HEK293 (cell line): ENCODE measurements at regions not wholly inside any gene's neighbourhood (a gene's known extent, or its start where the extent isn't known, plus 50 kb on each side); places are given as distances from the start of the nearest gene placed in this dataset.

Experiments
- CTCF ChIA-PET: fragments of 350-600 bp; formaldehyde crosslinking; extraction: SDS; loops from one replicate; lab custom pipeline; 2021; ENCODE audit warnings: antibody characterized with exemption; lab: Yijun Ruan, JAX
- POLR2A ChIA-PET: fragments of 300-600 bp; formaldehyde crosslinking; extraction: SDS; loops from one replicate; lab custom pipeline; 2020; ENCODE audit warnings: antibody characterized with exemption, inconsistent platforms; lab: Yijun Ruan, JAX
- H3K27ac ChIP-seq: fragments of 200-500 bp; sonication (Bioruptor generic); 2 replicates; pipeline ENCODE4 v1.5.1; 2014; ENCODE audit warnings: low read depth, low read length, control low read depth, inconsistent platforms; ENCODE audit errors: extremely low read depth
- H3K36me3 ChIP-seq, 2 experiments: fragments of 200-500 bp in 1 of 2; sonication (Bioruptor generic) in 1 of 2; 1 replicate in 1 of 2; 2 replicates in 1 of 2; pipeline ENCODE4 v1.5.1; 2014 to 2017; ENCODE audit warnings: inconsistent platforms in 2 of 2, low read length in 2 of 2; ENCODE audit not compliant: control insufficient read depth in 2 of 2, insufficient read depth in 1 of 2
- H3K4me1 ChIP-seq: fragments of 200-500 bp; sonication (Bioruptor generic); 2 replicates; pipeline ENCODE4 v1.5.1; 2014; ENCODE audit warnings: mild to moderate bottlenecking, low read length, inconsistent platforms; ENCODE audit not compliant: control insufficient read depth, insufficient read depth
- H3K4me3 ChIP-seq: 2 replicates; pipeline ENCODE4 v1.5.1; 2011; ENCODE audit warnings: low read depth, mild to moderate bottlenecking, control low read depth, low read length, moderate library complexity
- H3K9me3 ChIP-seq: fragments of 200-500 bp; sonication (Bioruptor generic); 2 replicates; pipeline ENCODE4 v1.5.1; 2014; ENCODE audit warnings: low read depth, low read length, inconsistent platforms; ENCODE audit not compliant: control insufficient read depth, insufficient read depth
- GLI4 ChIP-seq: fragments of 450-650 bp; formaldehyde crosslinking; IDR thresholded peaks from 2 replicates; pipeline ENCODE4 v1.5.1; 2016; ENCODE audit warnings: missing biosample characterization, missing genetic modification characterization
- GLIS2 ChIP-seq: fragments of 450-650 bp; formaldehyde crosslinking; IDR thresholded peaks from 2 replicates; pipeline ENCODE4 v1.5.1; 2016; ENCODE audit warnings: missing biosample characterization, missing genetic modification characterization
- HOXD13 ChIP-seq: sonication (generic); formaldehyde crosslinking; IDR thresholded peaks from 2 replicates; pipeline ENCODE4 v1.8.0; 2022; ENCODE audit warnings: missing genetic modification reagents, borderline replicate concordance
- KLF9 ChIP-seq: fragments of 450-650 bp; formaldehyde crosslinking; IDR thresholded peaks from 2 replicates; pipeline ENCODE4 v1.5.1; 2016; ENCODE audit warnings: missing biosample characterization, missing genetic modification characterization, low read depth
- RBAK ChIP-seq: fragments of 450-650 bp; formaldehyde crosslinking; IDR thresholded peaks from 2 replicates; pipeline ENCODE4 v1.5.1; 2016; ENCODE audit warnings: missing biosample characterization, missing genetic modification characterization
- SALL2 ChIP-seq: fragments of 450-650 bp; formaldehyde crosslinking; IDR thresholded peaks from 2 replicates; pipeline ENCODE4 v1.5.0; 2017; ENCODE audit warnings: missing biosample characterization, mild to moderate bottlenecking, missing genetic modification characterization, borderline replicate concordance
- TCF7L2 ChIP-seq: IDR thresholded peaks from 2 replicates; pipeline ENCODE4 v1.6.1; 2011; ENCODE audit warnings: low read depth, mild to moderate bottlenecking, inconsistent platforms, low read length, moderate library complexity, borderline replicate concordance
- ZBTB17 ChIP-seq: fragments of 450-650 bp; formaldehyde crosslinking; IDR thresholded peaks from 2 replicates; pipeline ENCODE4 v1.5.1; 2016; ENCODE audit warnings: missing biosample characterization, missing genetic modification characterization
- ZBTB21 ChIP-seq: fragments of 450-650 bp; formaldehyde crosslinking; IDR thresholded peaks from 2 replicates; pipeline ENCODE4 v1.5.1; 2017; ENCODE audit warnings: missing biosample characterization, missing genetic modification characterization
- ZFP3 ChIP-seq: fragments of 450-650 bp; formaldehyde crosslinking; IDR thresholded peaks from 2 replicates; pipeline ENCODE4 v1.5.1; 2016; ENCODE audit warnings: low read depth, missing biosample characterization, missing genetic modification characterization
- ZFP41 ChIP-seq: fragments of 450-650 bp; formaldehyde crosslinking; IDR thresholded peaks from 2 replicates; pipeline ENCODE4 v1.5.1; 2016; ENCODE audit warnings: missing biosample characterization, missing genetic modification characterization, borderline replicate concordance
- ZNF16 ChIP-seq: fragments of 450-650 bp; formaldehyde crosslinking; IDR thresholded peaks from 2 replicates; pipeline ENCODE4 v1.5.1; 2016; ENCODE audit warnings: low read depth, missing biosample characterization, missing genetic modification characterization
- ZNF19 ChIP-seq: fragments of 450-650 bp; formaldehyde crosslinking; IDR thresholded peaks from 2 replicates; pipeline ENCODE4; 2016; ENCODE audit warnings: missing biosample characterization, missing genetic modification characterization, low read depth
- ZNF324 ChIP-seq: fragments of 450-650 bp; formaldehyde crosslinking; IDR thresholded peaks from 2 replicates; pipeline ENCODE4 v1.5.1; 2016; ENCODE audit warnings: missing biosample characterization, missing genetic modification characterization
- ZNF366 ChIP-seq: fragments of 450-650 bp; formaldehyde crosslinking; conservative IDR thresholded peaks from 2 replicates; pipeline ENCODE4 v1.5.1; 2016; ENCODE audit warnings: missing biosample characterization, missing genetic modification characterization
- ZNF433 ChIP-seq: fragments of 450-650 bp; formaldehyde crosslinking; IDR thresholded peaks from 2 replicates; pipeline ENCODE4 v1.5.1; 2016; ENCODE audit warnings: missing biosample characterization, missing genetic modification characterization, low read depth
- ZNF473 ChIP-seq: fragments of 450-650 bp; formaldehyde crosslinking; IDR thresholded peaks from 2 replicates; pipeline ENCODE4 v1.5.1; 2017; ENCODE audit warnings: missing biosample characterization, missing genetic modification characterization
- ZNF48 ChIP-seq: fragments of 450-650 bp; formaldehyde crosslinking; IDR thresholded peaks from 2 replicates; pipeline ENCODE4 v1.5.1; 2016; ENCODE audit warnings: missing biosample characterization, missing genetic modification characterization
- ZNF521 ChIP-seq: fragments of 450-650 bp; formaldehyde crosslinking; IDR thresholded peaks from 2 replicates; pipeline ENCODE4 v1.5.1; 2017; ENCODE audit warnings: missing biosample characterization, mild to moderate bottlenecking, missing genetic modification characterization
- ZNF600 ChIP-seq: fragments of 450-650 bp; formaldehyde crosslinking; IDR thresholded peaks from 2 replicates; pipeline ENCODE4 v1.5.1; 2016; ENCODE audit warnings: missing biosample characterization, missing genetic modification characterization
- ZNF658 ChIP-seq: fragments of 450-650 bp; formaldehyde crosslinking; IDR thresholded peaks from 2 replicates; pipeline ENCODE4; 2016; ENCODE audit warnings: missing biosample characterization, missing genetic modification characterization
- ZNF670 ChIP-seq: fragments of 450-650 bp; formaldehyde crosslinking; IDR thresholded peaks from 2 replicates; pipeline ENCODE4 v1.5.1; 2016; ENCODE audit warnings: missing biosample characterization, missing genetic modification characterization, low read depth
- ZNF677 ChIP-seq: fragments of 450-650 bp; IDR thresholded peaks from 2 replicates; pipeline ENCODE4 v1.5.0; 2018; ENCODE audit warnings: missing biosample characterization, mild to moderate bottlenecking, missing genetic modification characterization, moderate library complexity
- ZNF701 ChIP-seq: fragments of 450-650 bp; formaldehyde crosslinking; IDR thresholded peaks from 2 replicates; pipeline ENCODE4 v1.5.1; 2016; ENCODE audit warnings: missing biosample characterization, missing genetic modification characterization
- ZNF776 ChIP-seq: fragments of 450-650 bp; formaldehyde crosslinking; IDR thresholded peaks from 2 replicates; pipeline ENCODE4 v1.5.0; 2017; ENCODE audit warnings: missing biosample characterization, missing genetic modification characterization, borderline replicate concordance
- ZNF830 ChIP-seq: fragments of 450-650 bp; IDR thresholded peaks from 2 replicates; pipeline ENCODE4 v1.5.0; 2018; ENCODE audit warnings: missing biosample characterization, missing genetic modification characterization, low read depth, mild to moderate bottlenecking, moderate library complexity
- TF ChIP-seq, protein P1 (sequence below): fragments of 450-650 bp; formaldehyde crosslinking; IDR thresholded peaks from 2 replicates; pipeline ENCODE4 v1.5.1; 2016; ENCODE audit warnings: missing biosample characterization, missing genetic modification characterization
- TF ChIP-seq, protein P2 (sequence below): IDR thresholded peaks from 2 replicates; pipeline ENCODE4 v1.6.1; 2011; ENCODE audit warnings: mild to moderate bottlenecking, low read depth, low read length, borderline replicate concordance
- TF ChIP-seq, protein P3 (sequence below): fragments of 450-650 bp; formaldehyde crosslinking; IDR thresholded peaks from 2 replicates; pipeline ENCODE4 v1.5.1; 2016; ENCODE audit warnings: missing biosample characterization, missing genetic modification characterization, low read depth
- TF ChIP-seq, protein P4 (sequence below): fragments of 450-650 bp; formaldehyde crosslinking; IDR thresholded peaks from 2 replicates; pipeline ENCODE4 v1.5.1; 2016; ENCODE audit warnings: missing biosample characterization, missing genetic modification characterization

DNA sequence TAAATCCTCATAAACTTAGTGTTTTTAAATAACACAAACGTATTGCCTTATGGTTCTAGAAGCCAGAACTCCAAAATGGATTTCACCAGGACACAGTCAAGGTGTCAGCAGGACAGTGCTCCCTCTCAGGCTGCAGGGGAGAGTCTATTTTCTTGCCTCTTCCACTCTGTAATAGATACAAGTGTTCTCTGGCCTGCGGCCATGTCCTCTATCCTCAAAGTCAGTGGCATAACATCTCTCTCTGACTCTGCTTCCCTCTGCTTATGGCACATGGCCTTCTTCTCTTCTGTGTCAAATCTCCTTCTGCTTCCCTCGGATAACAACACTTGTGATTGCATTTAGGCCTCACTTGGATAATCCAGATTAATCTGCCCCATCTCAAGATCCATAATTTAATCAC lies 129.4 kb upstream of the OR13F1 start:
- TF ChIP-seq ZNF19 (tag by site-specific recombination), result no peak
- TF ChIP-seq KLF9 (tag by site-specific recombination), result no peak
- TF ChIP-seq TCF7L2, result no peak
- no peak for TF ChIP-seq SALL2
- TF ChIP-seq, protein P1, sequence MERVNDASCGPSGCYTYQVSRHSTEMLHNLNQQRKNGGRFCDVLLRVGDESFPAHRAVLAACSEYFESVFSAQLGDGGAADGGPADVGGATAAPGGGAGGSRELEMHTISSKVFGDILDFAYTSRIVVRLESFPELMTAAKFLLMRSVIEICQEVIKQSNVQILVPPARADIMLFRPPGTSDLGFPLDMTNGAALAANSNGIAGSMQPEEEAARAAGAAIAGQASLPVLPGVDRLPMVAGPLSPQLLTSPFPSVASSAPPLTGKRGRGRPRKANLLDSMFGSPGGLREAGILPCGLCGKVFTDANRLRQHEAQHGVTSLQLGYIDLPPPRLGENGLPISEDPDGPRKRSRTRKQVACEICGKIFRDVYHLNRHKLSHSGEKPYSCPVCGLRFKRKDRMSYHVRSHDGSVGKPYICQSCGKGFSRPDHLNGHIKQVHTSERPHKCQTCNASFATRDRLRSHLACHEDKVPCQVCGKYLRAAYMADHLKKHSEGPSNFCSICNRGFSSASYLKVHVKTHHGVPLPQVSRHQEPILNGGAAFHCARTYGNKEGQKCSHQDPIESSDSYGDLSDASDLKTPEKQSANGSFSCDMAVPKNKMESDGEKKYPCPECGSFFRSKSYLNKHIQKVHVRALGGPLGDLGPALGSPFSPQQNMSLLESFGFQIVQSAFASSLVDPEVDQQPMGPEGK, result no peak
- TF ChIP-seq GLIS2, result no peak
- TF ChIP-seq ZFP3 (tag by site-specific recombination), result no peak
- no peak for TF ChIP-seq ZNF670 (tag by site-specific recombination)
- TF ChIP-seq ZNF433 (tag by site-specific recombination), result no peak
- TF ChIP-seq ZNF600 (tag by site-specific recombination), result no peak
- no peak for TF ChIP-seq ZNF830 (tag by site-specific recombination)
- no peak for TF ChIP-seq ZNF48 (tag by site-specific recombination)
- TF ChIP-seq ZNF366 (tag by site-specific recombination), result no peak
- TF ChIP-seq, all 188 proteins: peak for 0
- ChIA-PET CTCF (no interaction called here), POLR2A (no interaction called here)
- no peaks in the 10 kb centered on the region for H3K9me3 ChIP-seq
- no peak overlapping the region for H3K4me3 ChIP-seq
- H3K27ac ChIP-seq, result no peak overlapping the region
- no peaks in the 10 kb centered on the region for H3K4me1 ChIP-seq
- H3K36me3 ChIP-seq, result no peaks in the 10 kb centered on the region

DNA sequence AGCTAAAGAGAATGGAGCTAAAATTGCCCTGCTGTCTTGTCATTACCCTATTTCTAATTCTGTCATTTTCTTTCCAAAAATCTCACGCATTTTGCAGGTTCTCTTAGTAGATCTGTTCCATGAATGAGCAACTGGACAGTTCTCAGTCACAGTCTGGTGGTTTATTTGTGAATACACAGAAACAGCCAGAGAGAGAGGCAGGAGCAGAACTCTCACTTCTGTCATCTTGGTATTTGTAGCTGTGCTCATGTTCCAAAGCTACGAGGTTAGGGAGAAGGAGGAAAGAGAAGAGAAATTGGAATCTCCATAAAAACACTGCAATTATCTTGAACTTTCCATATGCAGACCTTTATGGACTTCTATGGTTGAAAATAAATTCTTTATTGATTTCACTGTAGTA lies 118.0 kb upstream of the OR13F1 start:
- ChIA-PET CTCF (interaction anchor here (0.5 to 3.3 kb wide), 24 partner anchors 9 to 1754 kb away, joined by 3 to 77 read pairs (median 4); no protein-coding TSS in a partner anchor), POLR2A (no interaction called here)
- no peaks in the 10 kb centered on the region for H3K9me3 ChIP-seq
- no peak overlapping the region for H3K4me3 ChIP-seq
- H3K27ac ChIP-seq, result no peak overlapping the region
- no peaks in the 10 kb centered on the region for H3K36me3 ChIP-seq
- H3K4me1 ChIP-seq, result no peaks in the 10 kb centered on the region
- TF ChIP-seq ZNF600 (tag by site-specific recombination) (no peak), ZNF16 (no peak), ZBTB17 (tag by site-specific recombination) (no peak), RBAK (tag by site-specific recombination) (no peak), ZNF701 (tag by site-specific recombination) (no peak), GLI4 (no peak), HOXD13 (CRISPR knock-in tag) (no peak), ZNF677 (tag by site-specific recombination) (no peak), ZNF658 (no peak), GLIS2 (no peak), ZBTB21 (tag by site-specific recombination) (no peak), ZFP41 (tag by site-specific recombination) (no peak), ZNF473 (tag by site-specific recombination) (no peak), ZNF521 (no peak), ZNF324 (tag by site-specific recombination) (no peak), ZNF776 (tag by site-specific recombination) (no peak)
- TF ChIP-seq, protein P2, sequence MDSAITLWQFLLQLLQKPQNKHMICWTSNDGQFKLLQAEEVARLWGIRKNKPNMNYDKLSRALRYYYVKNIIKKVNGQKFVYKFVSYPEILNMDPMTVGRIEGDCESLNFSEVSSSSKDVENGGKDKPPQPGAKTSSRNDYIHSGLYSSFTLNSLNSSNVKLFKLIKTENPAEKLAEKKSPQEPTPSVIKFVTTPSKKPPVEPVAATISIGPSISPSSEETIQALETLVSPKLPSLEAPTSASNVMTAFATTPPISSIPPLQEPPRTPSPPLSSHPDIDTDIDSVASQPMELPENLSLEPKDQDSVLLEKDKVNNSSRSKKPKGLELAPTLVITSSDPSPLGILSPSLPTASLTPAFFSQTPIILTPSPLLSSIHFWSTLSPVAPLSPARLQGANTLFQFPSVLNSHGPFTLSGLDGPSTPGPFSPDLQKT, result no peak
- TF ChIP-seq, protein P3, sequence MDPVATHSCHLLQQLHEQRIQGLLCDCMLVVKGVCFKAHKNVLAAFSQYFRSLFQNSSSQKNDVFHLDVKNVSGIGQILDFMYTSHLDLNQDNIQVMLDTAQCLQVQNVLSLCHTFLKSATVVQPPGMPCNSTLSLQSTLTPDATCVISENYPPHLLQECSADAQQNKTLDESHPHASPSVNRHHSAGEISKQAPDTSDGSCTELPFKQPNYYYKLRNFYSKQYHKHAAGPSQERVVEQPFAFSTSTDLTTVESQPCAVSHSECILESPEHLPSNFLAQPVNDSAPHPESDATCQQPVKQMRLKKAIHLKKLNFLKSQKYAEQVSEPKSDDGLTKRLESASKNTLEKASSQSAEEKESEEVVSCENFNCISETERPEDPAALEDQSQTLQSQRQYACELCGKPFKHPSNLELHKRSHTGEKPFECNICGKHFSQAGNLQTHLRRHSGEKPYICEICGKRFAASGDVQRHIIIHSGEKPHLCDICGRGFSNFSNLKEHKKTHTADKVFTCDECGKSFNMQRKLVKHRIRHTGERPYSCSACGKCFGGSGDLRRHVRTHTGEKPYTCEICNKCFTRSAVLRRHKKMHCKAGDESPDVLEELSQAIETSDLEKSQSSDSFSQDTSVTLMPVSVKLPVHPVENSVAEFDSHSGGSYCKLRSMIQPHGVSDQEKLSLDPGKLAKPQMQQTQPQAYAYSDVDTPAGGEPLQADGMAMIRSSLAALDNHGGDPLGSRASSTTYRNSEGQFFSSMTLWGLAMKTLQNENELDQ (tag by site-specific recombination), result no peak
- TF ChIP-seq, protein P4, sequence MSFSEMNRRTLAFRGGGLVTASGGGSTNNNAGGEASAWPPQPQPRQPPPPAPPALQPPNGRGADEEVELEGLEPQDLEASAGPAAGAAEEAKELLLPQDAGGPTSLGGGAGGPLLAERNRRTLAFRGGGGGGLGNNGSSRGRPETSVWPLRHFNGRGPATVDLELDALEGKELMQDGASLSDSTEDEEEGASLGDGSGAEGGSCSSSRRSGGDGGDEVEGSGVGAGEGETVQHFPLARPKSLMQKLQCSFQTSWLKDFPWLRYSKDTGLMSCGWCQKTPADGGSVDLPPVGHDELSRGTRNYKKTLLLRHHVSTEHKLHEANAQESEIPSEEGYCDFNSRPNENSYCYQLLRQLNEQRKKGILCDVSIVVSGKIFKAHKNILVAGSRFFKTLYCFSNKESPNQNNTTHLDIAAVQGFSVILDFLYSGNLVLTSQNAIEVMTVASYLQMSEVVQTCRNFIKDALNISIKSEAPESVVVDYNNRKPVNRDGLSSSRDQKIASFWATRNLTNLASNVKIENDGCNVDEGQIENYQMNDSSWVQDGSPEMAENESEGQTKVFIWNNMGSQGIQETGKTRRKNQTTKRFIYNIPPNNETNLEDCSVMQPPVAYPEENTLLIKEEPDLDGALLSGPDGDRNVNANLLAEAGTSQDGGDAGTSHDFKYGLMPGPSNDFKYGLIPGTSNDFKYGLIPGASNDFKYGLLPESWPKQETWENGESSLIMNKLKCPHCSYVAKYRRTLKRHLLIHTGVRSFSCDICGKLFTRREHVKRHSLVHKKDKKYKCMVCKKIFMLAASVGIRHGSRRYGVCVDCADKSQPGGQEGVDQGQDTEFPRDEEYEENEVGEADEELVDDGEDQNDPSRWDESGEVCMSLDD (tag by site-specific recombination), result no peak
